ENCODE measurements at regions not wholly inside any gene's neighbourhood (a gene's known extent, or its start where the extent isn't known, plus 50 kb on each side); places are given as distances from the start of the nearest gene placed in this dataset.

GRCh38 chrX:115957862-115958490 is 212.6 kb upstream of the AGTR2 start:
- TF ChIP-seq CTCF (IDR thresholded peaks at IDR 0.05 in 2 of 3, conservative IDR thresholded peaks at IDR 0.05 in 1 of 3; ENCODE audit: borderline replicate concordance in 1 of 3, insufficient read depth in 1 of 3, low read depth in 2 of 3, low read length in 2 of 3): peak in 2 of 3 experiments; percentile 8 to 26; a peak in 3 of 6 replicates
- no peak for TF ChIP-seq ZFX (IDR thresholded peaks at IDR 0.05)
- no peak for TF ChIP-seq POLR2A (IDR thresholded peaks at IDR 0.05; ENCODE audit: borderline replicate concordance, extremely low read depth, insufficient read depth, insufficient read length)
- TF ChIP-seq, protein P1, sequence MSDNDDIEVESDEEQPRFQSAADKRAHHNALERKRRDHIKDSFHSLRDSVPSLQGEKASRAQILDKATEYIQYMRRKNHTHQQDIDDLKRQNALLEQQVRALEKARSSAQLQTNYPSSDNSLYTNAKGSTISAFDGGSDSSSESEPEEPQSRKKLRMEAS (IDR thresholded peaks at IDR 0.05): no peak
- TF ChIP-seq, protein P2, sequence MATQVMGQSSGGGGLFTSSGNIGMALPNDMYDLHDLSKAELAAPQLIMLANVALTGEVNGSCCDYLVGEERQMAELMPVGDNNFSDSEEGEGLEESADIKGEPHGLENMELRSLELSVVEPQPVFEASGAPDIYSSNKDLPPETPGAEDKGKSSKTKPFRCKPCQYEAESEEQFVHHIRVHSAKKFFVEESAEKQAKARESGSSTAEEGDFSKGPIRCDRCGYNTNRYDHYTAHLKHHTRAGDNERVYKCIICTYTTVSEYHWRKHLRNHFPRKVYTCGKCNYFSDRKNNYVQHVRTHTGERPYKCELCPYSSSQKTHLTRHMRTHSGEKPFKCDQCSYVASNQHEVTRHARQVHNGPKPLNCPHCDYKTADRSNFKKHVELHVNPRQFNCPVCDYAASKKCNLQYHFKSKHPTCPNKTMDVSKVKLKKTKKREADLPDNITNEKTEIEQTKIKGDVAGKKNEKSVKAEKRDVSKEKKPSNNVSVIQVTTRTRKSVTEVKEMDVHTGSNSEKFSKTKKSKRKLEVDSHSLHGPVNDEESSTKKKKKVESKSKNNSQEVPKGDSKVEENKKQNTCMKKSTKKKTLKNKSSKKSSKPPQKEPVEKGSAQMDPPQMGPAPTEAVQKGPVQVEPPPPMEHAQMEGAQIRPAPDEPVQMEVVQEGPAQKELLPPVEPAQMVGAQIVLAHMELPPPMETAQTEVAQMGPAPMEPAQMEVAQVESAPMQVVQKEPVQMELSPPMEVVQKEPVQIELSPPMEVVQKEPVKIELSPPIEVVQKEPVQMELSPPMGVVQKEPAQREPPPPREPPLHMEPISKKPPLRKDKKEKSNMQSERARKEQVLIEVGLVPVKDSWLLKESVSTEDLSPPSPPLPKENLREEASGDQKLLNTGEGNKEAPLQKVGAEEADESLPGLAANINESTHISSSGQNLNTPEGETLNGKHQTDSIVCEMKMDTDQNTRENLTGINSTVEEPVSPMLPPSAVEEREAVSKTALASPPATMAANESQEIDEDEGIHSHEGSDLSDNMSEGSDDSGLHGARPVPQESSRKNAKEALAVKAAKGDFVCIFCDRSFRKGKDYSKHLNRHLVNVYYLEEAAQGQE (IDR thresholded peaks at IDR 0.05; ENCODE audit: low read depth): no peak
- no peak for TF ChIP-seq EZH2 (IDR thresholded peaks at IDR 0.05)
- TF ChIP-seq SRF (IDR thresholded peaks at IDR 0.05; ENCODE audit: low read depth): no peak
- TF ChIP-seq POLR2AphosphoS5 (IDR thresholded peaks at IDR 0.05; ENCODE audit: low read depth, low read length): no peak
- no peak for TF ChIP-seq SIN3A (IDR thresholded peaks at IDR 0.05; ENCODE audit: low read depth)
- no peak for TF ChIP-seq JUND (IDR thresholded peaks at IDR 0.05)
- TF ChIP-seq CBX3 (IDR thresholded peaks at IDR 0.05; ENCODE audit: low read depth): no peak
- TF ChIP-seq YY1 (IDR thresholded peaks at IDR 0.05; ENCODE audit: extremely low read depth, insufficient replicate concordance, low read depth, low read length): no peak
- TF ChIP-seq ELF1 (IDR thresholded peaks at IDR 0.05; ENCODE audit: borderline replicate concordance, low read depth): no peak
- TF ChIP-seq SP1 (IDR thresholded peaks at IDR 0.05; ENCODE audit: low read depth): no peak
